Neural crest cell (in vitro differentiated cells): ENCODE measurements at regions not wholly inside any gene's neighbourhood (a gene's known extent, or its start where the extent isn't known, plus 50 kb on each side); places are given as distances from the start of the nearest gene placed in this dataset.
"Not testable (repeated sequence)": the region's sequence is repeated elsewhere in the genome, so short reads cannot be mapped to it uniquely, and the experiment has no call there.

Source experiments
- DNase-seq: peaks from one replicate; pipeline ENCODE4 v3.0.0; 2021; ENCODE audit warnings: low read depth, mixed read lengths, low spot score
- H3K27ac Mint-ChIP-seq: one replicate; pipeline ENCODE4 v1.8.0; 2021; ENCODE audit warnings: mild to moderate bottlenecking, mixed read lengths; ENCODE audit not compliant: unreplicated experiment
- H3K27me3 Mint-ChIP-seq: 2 replicates; pipeline ENCODE4 v1.8.0; 2021; ENCODE audit warnings: low read depth, mild to moderate bottlenecking, mixed read lengths
- H3K36me3 Mint-ChIP-seq: 2 replicates; pipeline ENCODE4 v1.8.0; 2021; ENCODE audit warnings: low read depth, mild to moderate bottlenecking, mixed read lengths
- H3K4me1 Mint-ChIP-seq: 2 replicates; pipeline ENCODE4 v1.8.0; 2021; ENCODE audit warnings: mixed read lengths
- H3K4me3 Mint-ChIP-seq: one replicate; pipeline ENCODE4 v1.8.0; 2021; ENCODE audit warnings: mild to moderate bottlenecking, mixed read lengths
- H3K9me3 Mint-ChIP-seq: 2 replicates; pipeline ENCODE4 v1.8.0; 2021; ENCODE audit warnings: mixed read lengths
- TF ChIP-seq, protein P1 (sequence below): fragments of 200-600 bp; sonication (generic); conservative IDR thresholded peaks from 2 replicates; pipeline ENCODE4 v1.5.0; 2021; ENCODE audit warnings: antibody characterized with exemption, mild to moderate bottlenecking

GRCh38 chr9:13919401-13919800 lies 394.5 kb downstream of the NFIB start:
- Mint-ChIP-seq H3K4me3 (no peak overlapping the region), H3K36me3 (peaks cover 5% of the 10 kb centered on the region), H3K4me1 (no peaks in the 10 kb centered on the region), H3K9me3 (peaks cover 15% of the 10 kb centered on the region), H3K27me3 (no peaks in the 10 kb centered on the region), H3K27ac (no peak overlapping the region)
- TF ChIP-seq, protein P1, sequence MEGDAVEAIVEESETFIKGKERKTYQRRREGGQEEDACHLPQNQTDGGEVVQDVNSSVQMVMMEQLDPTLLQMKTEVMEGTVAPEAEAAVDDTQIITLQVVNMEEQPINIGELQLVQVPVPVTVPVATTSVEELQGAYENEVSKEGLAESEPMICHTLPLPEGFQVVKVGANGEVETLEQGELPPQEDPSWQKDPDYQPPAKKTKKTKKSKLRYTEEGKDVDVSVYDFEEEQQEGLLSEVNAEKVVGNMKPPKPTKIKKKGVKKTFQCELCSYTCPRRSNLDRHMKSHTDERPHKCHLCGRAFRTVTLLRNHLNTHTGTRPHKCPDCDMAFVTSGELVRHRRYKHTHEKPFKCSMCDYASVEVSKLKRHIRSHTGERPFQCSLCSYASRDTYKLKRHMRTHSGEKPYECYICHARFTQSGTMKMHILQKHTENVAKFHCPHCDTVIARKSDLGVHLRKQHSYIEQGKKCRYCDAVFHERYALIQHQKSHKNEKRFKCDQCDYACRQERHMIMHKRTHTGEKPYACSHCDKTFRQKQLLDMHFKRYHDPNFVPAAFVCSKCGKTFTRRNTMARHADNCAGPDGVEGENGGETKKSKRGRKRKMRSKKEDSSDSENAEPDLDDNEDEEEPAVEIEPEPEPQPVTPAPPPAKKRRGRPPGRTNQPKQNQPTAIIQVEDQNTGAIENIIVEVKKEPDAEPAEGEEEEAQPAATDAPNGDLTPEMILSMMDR = no peak
- no peak for DNase-seq

GRCh38 chr9:13917534-13917933 lies 396.4 kb downstream of the NFIB start:
- no peaks in the 10 kb centered on the region for H3K4me1 Mint-ChIP-seq
- TF ChIP-seq, protein P1 = no peak
- H3K27me3 Mint-ChIP-seq = no peaks in the 10 kb centered on the region
- peaks cover 5% of the 10 kb centered on the region for H3K9me3 Mint-ChIP-seq
- H3K36me3 Mint-ChIP-seq = no peaks in the 10 kb centered on the region
- no peak overlapping the region for H3K4me3 Mint-ChIP-seq
- no peak overlapping the region for H3K27ac Mint-ChIP-seq
- no peak for DNase-seq

DNA sequence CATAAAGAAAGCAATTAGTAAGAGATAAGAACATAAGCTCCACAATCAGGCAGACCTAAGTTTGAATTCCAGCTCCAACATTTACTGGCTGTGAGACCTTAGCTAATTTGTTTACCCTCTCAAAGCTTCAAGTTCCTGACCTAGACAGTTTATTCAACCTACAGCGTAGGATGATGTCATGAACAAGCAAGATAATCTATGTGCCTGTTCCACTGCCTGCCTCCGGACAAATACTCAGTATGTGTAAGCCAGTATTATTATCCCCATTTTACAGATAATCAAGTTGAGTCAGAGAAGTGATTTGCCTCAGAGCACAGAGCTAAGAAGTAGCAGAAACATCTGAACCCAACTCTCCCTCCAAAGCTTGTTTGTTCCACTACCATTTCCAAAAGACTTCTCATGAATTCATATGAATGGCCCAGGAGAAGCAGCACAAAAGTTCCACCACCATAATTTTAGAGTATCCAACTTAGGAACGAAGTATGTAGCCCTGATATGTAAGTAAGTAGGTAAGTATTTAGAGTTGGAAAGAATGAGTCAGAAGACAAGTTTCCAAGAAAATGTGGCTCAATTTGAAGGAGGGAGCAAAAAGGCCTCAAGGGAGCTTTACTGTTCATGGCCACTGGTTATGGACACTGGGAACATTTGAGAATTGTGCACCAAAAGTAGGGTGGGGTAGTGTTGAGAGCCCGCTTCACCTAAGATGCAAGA lies 398.2 kb downstream of the NFIB start:
- no peaks in the 10 kb centered on the region for H3K36me3 Mint-ChIP-seq
- H3K9me3 Mint-ChIP-seq = no peaks in the 10 kb centered on the region
- DNase-seq = no peak
- H3K4me1 Mint-ChIP-seq = no peaks in the 10 kb centered on the region
- TF ChIP-seq, protein P1 = no peak
- no peaks in the 10 kb centered on the region for H3K27me3 Mint-ChIP-seq
- no peak overlapping the region for H3K4me3 Mint-ChIP-seq
- no peak overlapping the region for H3K27ac Mint-ChIP-seq

- Mint-ChIP-seq H3K36me3 (no peaks in the 10 kb centered on the region), H3K4me1 (no peaks in the 10 kb centered on the region), H3K4me3 (no peak overlapping the region), H3K9me3 (peaks cover 2% of the 10 kb centered on the region), H3K27ac (no peak overlapping the region), H3K27me3 (no peaks in the 10 kb centered on the region)
- no peak for DNase-seq
- TF ChIP-seq, protein P1 = no peak
Observed at GRCh38 chr9:13915131-13915530, 398.8 kb downstream of the NFIB start.

DNA sequence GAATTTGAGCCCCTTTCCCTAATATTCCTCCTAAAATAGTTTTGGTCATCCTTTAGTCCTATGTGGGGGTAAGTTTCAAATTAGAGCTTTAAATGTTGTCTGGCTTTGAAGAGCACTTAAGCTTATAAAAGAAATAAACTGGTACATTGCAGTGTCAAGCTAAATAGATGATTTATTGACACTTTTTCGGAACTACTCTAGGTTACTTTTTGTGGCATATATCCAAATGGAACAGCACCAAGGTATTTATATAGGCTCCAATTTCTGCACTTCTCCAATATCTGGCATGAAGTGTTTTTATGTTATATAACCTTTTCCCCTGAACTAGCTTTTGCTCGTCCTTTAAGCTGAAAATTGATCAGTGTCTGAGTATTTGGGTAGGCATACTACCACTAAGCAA lies 402.5 kb downstream of the NFIB start:
- H3K27ac Mint-ChIP-seq = no peak overlapping the region

DNA sequence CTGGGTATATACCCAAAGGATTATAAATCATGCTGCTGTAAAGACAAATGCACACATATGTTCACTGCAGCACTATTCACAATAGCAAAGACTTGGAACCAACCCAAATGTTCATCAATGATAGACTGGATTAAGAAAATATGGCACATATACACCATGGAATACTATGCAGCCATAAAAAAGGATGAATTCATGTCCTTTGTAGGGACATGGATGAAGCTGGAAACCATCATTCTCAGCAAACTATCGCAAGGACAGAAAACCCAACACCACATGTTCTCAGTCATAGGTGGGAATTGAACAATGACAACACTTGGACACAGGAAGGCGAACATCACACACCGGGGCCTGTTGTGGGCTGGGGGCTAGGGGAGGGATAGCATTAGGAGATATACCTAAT lies 406.1 kb downstream of the NFIB start:
- not testable (repeated sequence) for H3K27me3 Mint-ChIP-seq, DNase-seq, H3K4me3 Mint-ChIP-seq, H3K9me3 Mint-ChIP-seq, H3K27ac Mint-ChIP-seq, H3K36me3 Mint-ChIP-seq, H3K4me1 Mint-ChIP-seq

More for the DNA sequence above, 402.5 kb downstream of the NFIB start:
- Mint-ChIP-seq H3K4me1 (no peaks in the 10 kb centered on the region), H3K4me3 (no peak overlapping the region), H3K36me3 (no peaks in the 10 kb centered on the region), H3K9me3 (peaks cover 6% of the 10 kb centered on the region), H3K27me3 (no peaks in the 10 kb centered on the region)
- TF ChIP-seq, protein P1 = no peak
- DNase-seq = no peak
